ENCODE measurements at regions not wholly inside any gene's neighbourhood (a gene's known extent, or its start where the extent isn't known, plus 50 kb on each side); places are given as distances from the start of the nearest gene placed in this dataset.

DNA sequence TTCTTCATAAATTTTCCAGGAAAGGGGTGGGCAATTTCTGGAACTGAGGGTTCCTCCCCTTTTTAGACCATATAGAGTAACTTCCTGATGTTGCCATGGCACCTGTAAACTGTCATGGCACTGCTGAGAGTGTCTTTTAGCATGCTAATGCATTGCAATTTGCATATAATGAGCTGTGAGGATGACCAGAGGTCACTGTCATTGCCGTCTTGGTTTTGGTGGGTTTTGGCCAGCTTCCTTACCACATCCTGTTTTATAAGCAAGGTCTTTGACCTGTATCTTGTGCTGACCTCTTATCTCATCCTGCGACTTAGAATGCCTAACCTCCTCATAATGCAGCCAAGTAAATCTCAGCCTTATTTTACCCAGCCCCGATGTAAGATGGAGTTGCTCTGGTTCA, 577.8 kb downstream of the NLGN4X start:
- no peak for TF ChIP-seq MXI1 (conservative IDR thresholded peaks at IDR 0.05; ENCODE audit: poor library complexity, severe bottlenecking)
- TF ChIP-seq, protein P1, sequence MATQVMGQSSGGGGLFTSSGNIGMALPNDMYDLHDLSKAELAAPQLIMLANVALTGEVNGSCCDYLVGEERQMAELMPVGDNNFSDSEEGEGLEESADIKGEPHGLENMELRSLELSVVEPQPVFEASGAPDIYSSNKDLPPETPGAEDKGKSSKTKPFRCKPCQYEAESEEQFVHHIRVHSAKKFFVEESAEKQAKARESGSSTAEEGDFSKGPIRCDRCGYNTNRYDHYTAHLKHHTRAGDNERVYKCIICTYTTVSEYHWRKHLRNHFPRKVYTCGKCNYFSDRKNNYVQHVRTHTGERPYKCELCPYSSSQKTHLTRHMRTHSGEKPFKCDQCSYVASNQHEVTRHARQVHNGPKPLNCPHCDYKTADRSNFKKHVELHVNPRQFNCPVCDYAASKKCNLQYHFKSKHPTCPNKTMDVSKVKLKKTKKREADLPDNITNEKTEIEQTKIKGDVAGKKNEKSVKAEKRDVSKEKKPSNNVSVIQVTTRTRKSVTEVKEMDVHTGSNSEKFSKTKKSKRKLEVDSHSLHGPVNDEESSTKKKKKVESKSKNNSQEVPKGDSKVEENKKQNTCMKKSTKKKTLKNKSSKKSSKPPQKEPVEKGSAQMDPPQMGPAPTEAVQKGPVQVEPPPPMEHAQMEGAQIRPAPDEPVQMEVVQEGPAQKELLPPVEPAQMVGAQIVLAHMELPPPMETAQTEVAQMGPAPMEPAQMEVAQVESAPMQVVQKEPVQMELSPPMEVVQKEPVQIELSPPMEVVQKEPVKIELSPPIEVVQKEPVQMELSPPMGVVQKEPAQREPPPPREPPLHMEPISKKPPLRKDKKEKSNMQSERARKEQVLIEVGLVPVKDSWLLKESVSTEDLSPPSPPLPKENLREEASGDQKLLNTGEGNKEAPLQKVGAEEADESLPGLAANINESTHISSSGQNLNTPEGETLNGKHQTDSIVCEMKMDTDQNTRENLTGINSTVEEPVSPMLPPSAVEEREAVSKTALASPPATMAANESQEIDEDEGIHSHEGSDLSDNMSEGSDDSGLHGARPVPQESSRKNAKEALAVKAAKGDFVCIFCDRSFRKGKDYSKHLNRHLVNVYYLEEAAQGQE (IDR thresholded peaks at IDR 0.05; ENCODE audit: borderline replicate concordance), result no peak
- no peak for TF ChIP-seq POLR2AphosphoS5 (IDR thresholded peaks at IDR 0.05)
- TF ChIP-seq, protein P2, sequence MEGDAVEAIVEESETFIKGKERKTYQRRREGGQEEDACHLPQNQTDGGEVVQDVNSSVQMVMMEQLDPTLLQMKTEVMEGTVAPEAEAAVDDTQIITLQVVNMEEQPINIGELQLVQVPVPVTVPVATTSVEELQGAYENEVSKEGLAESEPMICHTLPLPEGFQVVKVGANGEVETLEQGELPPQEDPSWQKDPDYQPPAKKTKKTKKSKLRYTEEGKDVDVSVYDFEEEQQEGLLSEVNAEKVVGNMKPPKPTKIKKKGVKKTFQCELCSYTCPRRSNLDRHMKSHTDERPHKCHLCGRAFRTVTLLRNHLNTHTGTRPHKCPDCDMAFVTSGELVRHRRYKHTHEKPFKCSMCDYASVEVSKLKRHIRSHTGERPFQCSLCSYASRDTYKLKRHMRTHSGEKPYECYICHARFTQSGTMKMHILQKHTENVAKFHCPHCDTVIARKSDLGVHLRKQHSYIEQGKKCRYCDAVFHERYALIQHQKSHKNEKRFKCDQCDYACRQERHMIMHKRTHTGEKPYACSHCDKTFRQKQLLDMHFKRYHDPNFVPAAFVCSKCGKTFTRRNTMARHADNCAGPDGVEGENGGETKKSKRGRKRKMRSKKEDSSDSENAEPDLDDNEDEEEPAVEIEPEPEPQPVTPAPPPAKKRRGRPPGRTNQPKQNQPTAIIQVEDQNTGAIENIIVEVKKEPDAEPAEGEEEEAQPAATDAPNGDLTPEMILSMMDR (IDR thresholded peaks at IDR 0.05; ENCODE audit: poor library complexity, severe bottlenecking), result no peak
- TF ChIP-seq TAF1 (IDR thresholded peaks at IDR 0.05; ENCODE audit: low read depth), result no peak
- no peak for TF ChIP-seq SMC3 (conservative IDR thresholded peaks at IDR 0.05; ENCODE audit: poor library complexity)
- no peak for TF ChIP-seq RAD21 (conservative IDR thresholded peaks at IDR 0.05)
- TF ChIP-seq EZH2 (IDR thresholded peaks at IDR 0.05; ENCODE audit: borderline replicate concordance, insufficient read depth, low read length, poor library complexity, severe bottlenecking), result no peak

All from neural cell (in vitro differentiated cells).